ENCODE measurements at regions not wholly inside any gene's neighbourhood (a gene's known extent, or its start where the extent isn't known, plus 50 kb on each side); places are given as distances from the start of the nearest gene placed in this dataset.

- DNase-seq (no peak), ATAC-seq (ENCODE audit: low read depth in 2 of 2) (no peak)
- H3K27me3 Mint-ChIP-seq, result peaks cover 0 to 8% (median 0%) of the 10 kb centered on the region in 3 donors
- H3K27ac Mint-ChIP-seq, result no peak overlapping the region
- H3K9me3 Mint-ChIP-seq, result peaks cover 0 to 5% (median 0%) of the 10 kb centered on the region in 7 donors
- H3K36me3 Mint-ChIP-seq, result no peaks in the 10 kb centered on the region
- peaks cover 0 to 4% (median 0%) of the 10 kb centered on the region in 3 donors for H3K4me1 Mint-ChIP-seq
- H3K4me3 Mint-ChIP-seq, result no peak overlapping the region
These were observed 174.0 kb upstream of the GATB start for GRCh38 chr4:151934766-151935165.

GRCh38 chr4:151933122-151933827 lies 172.5 kb upstream of the GATB start:
- Mint-ChIP-seq H3K36me3 (no peaks in the 10 kb centered on the region), H3K9me3 (peaks cover 0 to 5% (median 0%) of the 10 kb centered on the region in 7 donors), H3K27ac (no peak overlapping the region), H3K4me3 (no peak overlapping the region), H3K4me1 (peaks cover 0 to 4% (median 0%) of the 10 kb centered on the region in 3 donors), H3K27me3 (peaks cover 0 to 8% (median 0%) of the 10 kb centered on the region in 3 donors)
- DNase-seq, result no peak
- ATAC-seq (ENCODE audit: low read depth in 2 of 2), result no peak

- DNase-seq (no peak), ATAC-seq (ENCODE audit: low read depth in 2 of 2) (no peak)
- H3K4me3 Mint-ChIP-seq, result no peak overlapping the region
- H3K27ac Mint-ChIP-seq, result no peak overlapping the region
- H3K9me3 Mint-ChIP-seq, result peaks cover 0 to 2% (median 0%) of the 10 kb centered on the region in 7 donors
- H3K36me3 Mint-ChIP-seq, result no peaks in the 10 kb centered on the region
- peaks cover 0 to 4% (median 0%) of the 10 kb centered on the region in 3 donors for H3K4me1 Mint-ChIP-seq
- peaks cover 0 to under 1% (median 0%) of the 10 kb centered on the region in 3 donors for H3K27me3 Mint-ChIP-seq
These were observed 170.8 kb upstream of the GATB start for GRCh38 chr4:151931563-151931962.

- Mint-ChIP-seq H3K27me3 (no peaks in the 10 kb centered on the region), H3K4me3 (no peak overlapping the region), H3K4me1 (peaks cover 0 to 4% (median 0%) of the 10 kb centered on the region in 3 donors), H3K27ac (no peak overlapping the region), H3K9me3 (peaks cover 0 to 4% (median 0%) of the 10 kb centered on the region in 7 donors), H3K36me3 (no peaks in the 10 kb centered on the region)
- ATAC-seq (ENCODE audit: low read depth in 2 of 2) (no peak), DNase-seq (no peak)
These were observed 169.6 kb upstream of the GATB start for GRCh38 chr4:151930372-151930771.

GRCh38 chr4:151928112-151928511 lies 167.3 kb upstream of the GATB start:
- no peak for DNase-seq
- Mint-ChIP-seq H3K27ac (no peak overlapping the region), H3K36me3 (no peaks in the 10 kb centered on the region), H3K4me1 (peaks cover 0 to 4% (median 0%) of the 10 kb centered on the region in 3 donors), H3K27me3 (no peaks in the 10 kb centered on the region), H3K9me3 (peaks cover 0 to 4% (median 0%) of the 10 kb centered on the region in 7 donors), H3K4me3 (no peak overlapping the region)
- ATAC-seq (ENCODE audit: low read depth in 2 of 2), result no peak

GRCh38 chr4:151922811-151923210 lies 162.0 kb upstream of the GATB start:
- no peaks in the 10 kb centered on the region for H3K36me3 Mint-ChIP-seq

GRCh38 chr4:151922306-151922705 lies 161.5 kb upstream of the GATB start:
- no peak for ATAC-seq (ENCODE audit: low read depth in 2 of 2)
- no peak overlapping the region for H3K27ac Mint-ChIP-seq

More at GRCh38 chr4:151922811-151923210, 162.0 kb upstream of the GATB start:
- no peak overlapping the region for H3K27ac Mint-ChIP-seq
- H3K9me3 Mint-ChIP-seq, result peaks cover 0 to 4% (median 0%) of the 10 kb centered on the region in 7 donors
- no peak overlapping the region for H3K4me3 Mint-ChIP-seq
- ATAC-seq (ENCODE audit: low read depth in 2 of 2), result no peak
- DNase-seq, result no peak
- no peaks in the 10 kb centered on the region for H3K4me1 Mint-ChIP-seq
- peaks cover 0 to 13% (median 0%) of the 10 kb centered on the region in 3 donors for H3K27me3 Mint-ChIP-seq

GRCh38 chr4:151921811-151922210 lies 161.0 kb upstream of the GATB start:
- no peaks in the 10 kb centered on the region for H3K36me3 Mint-ChIP-seq
- no peak overlapping the region for H3K27ac Mint-ChIP-seq
- H3K27me3 Mint-ChIP-seq, result peaks cover 0 to 13% (median 0%) of the 10 kb centered on the region in 3 donors
- ATAC-seq (ENCODE audit: low read depth in 2 of 2), result no peak
- no peaks in the 10 kb centered on the region for H3K4me1 Mint-ChIP-seq
- H3K9me3 Mint-ChIP-seq, result peaks cover 0 to 4% (median 0%) of the 10 kb centered on the region in 7 donors
- DNase-seq, result no peak
- H3K4me3 Mint-ChIP-seq, result no peak overlapping the region

More at GRCh38 chr4:151922306-151922705, 161.5 kb upstream of the GATB start:
- Mint-ChIP-seq H3K36me3 (no peaks in the 10 kb centered on the region), H3K27me3 (peaks cover 0 to 13% (median 0%) of the 10 kb centered on the region in 3 donors), H3K9me3 (peaks cover 0 to 4% (median 0%) of the 10 kb centered on the region in 7 donors), H3K4me3 (no peak overlapping the region), H3K4me1 (no peaks in the 10 kb centered on the region)
- DNase-seq, result no peak

- no peak overlapping the region for H3K4me3 Mint-ChIP-seq
- H3K27me3 Mint-ChIP-seq, result peaks cover 0 to 13% (median 0%) of the 10 kb centered on the region in 3 donors
- peaks cover 0 to 4% (median 0%) of the 10 kb centered on the region in 7 donors for H3K9me3 Mint-ChIP-seq
- H3K27ac Mint-ChIP-seq, result no peak overlapping the region
- DNase-seq (no peak), ATAC-seq (ENCODE audit: low read depth in 2 of 2) (no peak)
- no peaks in the 10 kb centered on the region for H3K36me3 Mint-ChIP-seq
- no peaks in the 10 kb centered on the region for H3K4me1 Mint-ChIP-seq
These were observed 160.6 kb upstream of the GATB start for GRCh38 chr4:151921386-151921785.

- no peak overlapping the region for H3K27ac Mint-ChIP-seq
- no peak for DNase-seq
- H3K4me3 Mint-ChIP-seq, result no peak overlapping the region
- peaks cover 0 to 5% (median 0%) of the 10 kb centered on the region in 3 donors for H3K27me3 Mint-ChIP-seq
- no peak for ATAC-seq (ENCODE audit: low read depth in 2 of 2)
- H3K36me3 Mint-ChIP-seq, result no peaks in the 10 kb centered on the region
- H3K4me1 Mint-ChIP-seq, result peaks cover 0 to 6% (median 4%) of the 10 kb centered on the region in 3 donors
- no peaks in the 10 kb centered on the region for H3K9me3 Mint-ChIP-seq
These were observed 156.4 kb upstream of the GATB start for GRCh38 chr4:151917145-151917734.

- H3K27ac Mint-ChIP-seq, result peak overlapping the region in 1 of 6 donors; percentile 2
- ATAC-seq (ENCODE audit: low read depth in 2 of 2), result no peak
- peaks cover 0 to 6% (median 4%) of the 10 kb centered on the region in 3 donors for H3K4me1 Mint-ChIP-seq
- H3K4me3 Mint-ChIP-seq, result peak overlapping the region in 1 of 8 donors; percentile 6
- no peaks in the 10 kb centered on the region for H3K36me3 Mint-ChIP-seq
- H3K27me3 Mint-ChIP-seq, result no peaks in the 10 kb centered on the region
- no peak for DNase-seq
- H3K9me3 Mint-ChIP-seq, result no peaks in the 10 kb centered on the region
These were observed 151.8 kb upstream of the GATB start for GRCh38 chr4:151912632-151913031.

- Mint-ChIP-seq H3K4me3 (no peak overlapping the region), H3K9me3 (no peaks in the 10 kb centered on the region), H3K4me1 (peaks cover 0 to 6% (median 4%) of the 10 kb centered on the region in 3 donors), H3K36me3 (no peaks in the 10 kb centered on the region), H3K27ac (no peak overlapping the region), H3K27me3 (no peaks in the 10 kb centered on the region)
- ATAC-seq (ENCODE audit: low read depth in 2 of 2) (no peak), DNase-seq (no peak)
These were observed 151.2 kb upstream of the GATB start for GRCh38 chr4:151911970-151912369.

- Mint-ChIP-seq H3K4me3 (no peak overlapping the region), H3K9me3 (peaks cover 0 to 12% (median 2%) of the 10 kb centered on the region in 7 donors), H3K27me3 (no peaks in the 10 kb centered on the region), H3K36me3 (no peaks in the 10 kb centered on the region), H3K4me1 (peaks cover 4 to 13% (median 5%) of the 10 kb centered on the region in 3 donors), H3K27ac (no peak overlapping the region)
- DNase-seq (no peak), ATAC-seq (ENCODE audit: low read depth in 2 of 2) (no peak)
These were observed 148.1 kb upstream of the GATB start for GRCh38 chr4:151908734-151909497.
